ENCODE measurements at regions not wholly inside any gene's neighbourhood (a gene's known extent, or its start where the extent isn't known, plus 50 kb on each side); places are given as distances from the start of the nearest gene placed in this dataset.
A peak's percentile ranks its signal among the peaks of the same experiment; 100 is the strongest.

DNA sequence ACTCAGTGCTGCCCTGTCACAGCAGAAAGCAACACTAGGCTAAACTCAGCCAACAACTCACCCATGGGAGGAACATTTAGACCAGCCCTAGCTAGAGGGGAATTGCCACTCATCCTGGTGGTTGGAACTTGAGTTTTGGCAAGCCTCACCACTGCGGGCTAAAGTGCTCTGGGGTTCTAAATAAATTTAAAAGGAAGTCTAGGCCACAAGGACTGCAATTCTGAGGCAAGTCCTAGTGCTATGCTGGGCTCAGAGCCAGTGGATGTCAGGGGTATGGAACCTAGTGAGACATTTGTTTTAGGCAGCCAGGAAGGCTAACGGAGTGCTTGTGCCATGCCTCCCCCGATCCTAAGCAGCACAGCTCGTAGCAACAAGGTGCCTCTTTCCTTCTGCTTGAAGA is 78.0 kb downstream of the RGS13 start:
- no peak for DNase-seq

DNA sequence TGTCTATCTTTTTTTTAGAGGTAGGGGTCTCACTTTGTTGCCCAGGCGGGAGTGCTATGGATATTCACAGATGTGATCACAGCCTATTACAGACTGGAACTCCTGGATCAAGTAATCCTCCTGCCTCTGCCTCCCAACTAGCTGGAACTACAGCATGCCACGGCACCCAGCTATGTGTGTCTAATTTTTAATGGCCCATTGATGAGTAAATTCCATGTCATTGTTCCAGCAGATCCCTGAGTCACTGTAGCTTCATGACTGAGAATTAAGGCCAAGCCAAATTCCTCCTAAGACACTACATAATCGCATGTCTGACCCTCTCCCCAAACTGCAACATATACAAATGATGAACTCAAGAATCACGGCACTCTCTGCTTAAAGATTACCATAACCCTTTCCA is 84.2 kb upstream of the RGS2 start:
- no peak for DNase-seq

DNA sequence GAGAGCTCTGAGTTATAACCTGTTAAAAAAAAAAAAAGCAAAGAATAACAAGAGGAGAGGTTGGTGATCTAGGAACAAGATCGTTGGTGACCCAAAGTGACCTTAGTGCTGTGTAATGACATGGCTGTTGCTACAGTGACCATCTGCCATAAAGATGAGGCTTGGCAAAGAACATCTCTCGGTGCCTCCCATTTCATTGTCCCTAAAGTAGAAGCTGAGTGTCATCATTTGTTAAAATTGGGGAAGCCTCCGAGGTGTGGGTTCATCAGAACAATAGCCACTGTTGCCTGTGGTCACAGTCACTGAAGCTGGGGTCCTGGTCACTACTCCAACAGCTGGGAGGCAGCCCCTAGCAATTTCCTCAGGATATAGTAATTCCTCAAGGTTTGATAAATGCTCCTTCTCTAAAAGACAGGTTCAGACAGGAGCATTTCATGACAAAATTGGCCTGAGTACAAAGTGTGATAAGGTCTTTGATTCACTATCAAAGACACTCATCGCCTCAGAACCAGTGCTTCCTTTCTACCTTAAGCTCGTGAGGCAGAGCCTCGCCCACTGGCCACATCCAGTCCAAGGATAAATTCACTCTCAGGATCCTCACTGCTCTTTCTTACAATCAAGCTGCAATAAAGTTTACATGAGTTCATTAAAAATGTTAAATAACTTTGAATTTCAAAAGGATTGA is 81.9 kb upstream of the RGS2 start:
- no peak for DNase-seq

DNA sequence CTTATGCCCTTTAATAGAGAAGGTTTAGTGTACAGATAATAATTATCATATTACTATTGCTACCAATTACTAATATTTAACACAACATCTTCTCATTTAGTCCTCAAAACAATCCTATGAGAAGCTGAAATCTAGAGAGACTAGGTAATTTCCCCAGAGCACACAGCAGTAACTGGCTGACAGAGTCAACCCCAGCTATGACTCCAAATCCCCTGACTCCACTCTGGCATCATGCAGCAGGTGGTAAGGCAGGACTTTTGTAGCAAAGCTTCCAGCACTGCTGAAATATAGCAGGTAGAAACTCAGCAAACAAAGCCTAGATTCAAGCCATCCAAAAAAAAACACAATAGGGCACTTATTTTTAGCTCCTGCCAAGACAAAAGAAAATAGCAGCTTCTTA is 79.3 kb upstream of the RGS2 start:
- DNase-seq: no peak

DNA sequence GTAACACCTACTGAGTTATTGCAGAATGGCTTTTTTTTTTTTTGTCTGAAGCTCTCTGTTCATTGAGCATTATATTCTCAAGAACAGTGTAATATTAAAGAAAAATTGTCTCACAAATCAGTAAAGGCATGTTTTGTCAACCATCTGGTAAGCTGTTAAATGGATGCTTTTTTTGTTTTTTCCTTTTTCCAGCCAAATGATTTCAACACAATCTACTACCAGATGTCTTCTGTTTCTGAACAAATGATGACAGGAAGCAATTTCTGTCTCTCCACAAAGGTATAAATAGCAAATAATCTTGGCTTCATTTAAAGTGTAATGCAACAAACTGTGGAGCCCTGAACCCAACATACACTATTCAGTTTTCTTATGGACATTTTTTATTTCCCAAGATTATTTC is 78.6 kb upstream of the RGS2 start:
- no peak for DNase-seq

DNA sequence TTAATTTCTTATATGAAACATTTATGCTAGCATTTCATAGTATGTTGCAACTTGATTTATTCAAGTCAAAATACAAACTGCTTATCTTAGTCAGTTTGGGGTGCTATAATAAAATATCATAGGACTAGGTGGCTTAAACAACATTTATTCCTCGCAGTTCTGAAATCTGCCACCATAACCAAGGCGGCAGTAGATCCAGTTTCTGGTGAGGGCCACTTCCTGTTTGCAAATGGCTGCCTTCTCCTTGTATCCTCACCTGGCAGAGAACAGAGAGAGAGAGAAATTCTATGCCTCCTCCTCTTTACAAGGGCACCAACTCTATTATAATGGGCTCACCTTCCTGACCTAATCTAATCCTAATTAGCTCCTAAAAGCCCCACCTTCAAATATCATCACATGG is 76.1 kb upstream of the RGS2 start:
- DNase-seq: no peak

DNA sequence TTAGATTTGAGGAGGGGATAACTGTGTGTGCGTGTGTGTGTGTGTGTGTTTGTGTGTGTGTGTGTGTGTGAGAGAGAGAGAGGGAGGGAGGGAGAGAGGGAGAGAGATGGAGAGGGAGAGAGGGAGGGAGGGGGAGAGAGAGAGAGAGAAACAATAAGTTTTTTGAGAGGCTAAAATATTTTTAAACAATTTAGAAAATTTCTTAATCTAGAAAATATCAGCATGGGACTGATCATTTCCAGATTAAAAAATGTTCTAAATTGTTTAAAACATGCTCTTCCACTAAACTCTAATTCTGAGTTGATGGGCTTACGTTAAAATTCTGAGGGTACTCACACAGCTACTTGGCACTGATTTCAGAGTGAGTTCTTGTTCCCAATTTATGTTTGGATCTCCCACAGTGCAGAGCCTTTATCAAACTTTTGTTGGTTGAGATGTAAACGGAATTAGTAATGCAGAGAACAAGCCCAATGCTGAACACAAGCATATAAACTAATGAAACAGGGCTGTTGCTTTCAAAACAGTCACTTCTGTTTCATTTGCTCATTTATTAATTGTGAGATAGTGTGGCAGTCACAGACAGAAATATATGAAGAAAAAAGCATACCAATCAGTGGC is 73.4 kb upstream of the RGS2 start:
- no peak for DNase-seq

DNA sequence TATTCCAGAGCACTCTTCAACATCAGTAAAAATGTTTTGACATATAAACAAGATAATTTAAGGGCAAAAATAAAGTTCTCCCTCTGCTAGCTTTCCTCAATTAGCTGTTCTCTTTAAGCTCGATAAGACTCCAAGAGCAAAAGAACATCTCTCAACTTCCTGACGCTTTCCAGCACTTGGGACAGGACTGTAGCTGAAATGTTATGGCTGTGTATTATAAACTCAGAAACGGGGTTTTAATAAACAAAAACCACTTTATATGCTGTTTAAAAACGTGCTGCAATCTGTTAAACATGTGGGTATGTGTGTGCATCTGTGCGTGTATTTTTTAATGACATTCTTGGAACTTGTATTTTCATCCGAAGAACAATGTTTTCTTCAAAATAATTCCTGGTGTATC is 71.5 kb upstream of the RGS2 start:
- DNase-seq: no peak

DNA sequence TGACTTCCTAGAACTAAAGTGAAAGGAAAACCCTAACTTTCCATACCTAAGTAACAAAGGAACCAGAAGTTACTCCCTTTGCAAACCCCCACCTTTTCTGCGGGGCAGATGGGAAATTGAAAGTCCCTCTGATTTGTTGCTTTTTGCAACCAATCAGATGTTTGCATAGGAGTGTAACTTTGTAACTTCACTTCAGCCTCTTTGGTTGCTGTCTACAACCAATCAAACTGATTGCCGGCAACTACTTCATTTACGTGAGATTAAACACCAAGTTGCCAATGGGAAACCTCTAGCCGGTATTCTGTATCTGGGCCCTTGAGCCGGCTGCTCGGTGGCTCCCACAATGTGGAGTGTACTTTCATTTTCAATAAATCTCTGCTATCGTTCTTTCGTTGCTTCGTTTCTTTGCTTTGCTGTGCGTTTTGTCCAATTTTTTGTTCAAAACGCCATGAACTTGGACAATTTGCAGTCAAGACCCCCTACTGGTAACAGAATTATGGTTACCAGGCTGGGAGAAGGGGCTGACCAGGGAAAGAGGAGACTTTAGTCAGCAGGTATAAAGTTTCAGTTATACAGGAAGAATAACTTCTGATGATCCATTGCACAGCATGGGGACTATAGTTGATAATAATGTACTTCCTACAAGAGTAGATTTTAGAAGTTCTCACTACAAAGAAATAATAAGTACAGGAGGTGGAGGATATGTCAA is 69.2 kb upstream of the RGS2 start:
- DNase-seq: no peak

DNA sequence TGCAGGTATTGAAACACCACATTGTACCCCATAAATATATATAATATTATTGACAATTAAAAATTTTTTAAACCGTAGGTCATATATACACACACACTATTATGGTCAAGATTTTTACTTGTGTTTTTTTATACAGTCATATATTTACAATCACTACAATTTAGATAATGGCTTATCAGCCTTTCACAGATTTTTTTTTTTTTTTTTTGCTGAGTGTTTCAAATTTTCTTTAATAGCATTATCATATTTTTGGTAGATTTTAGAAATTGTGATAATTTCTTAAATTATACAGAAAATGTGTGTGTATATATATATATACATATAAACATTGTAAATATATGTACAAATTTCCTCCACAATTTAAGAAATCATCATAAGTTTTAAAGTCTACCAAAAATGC is 68.6 kb upstream of the RGS2 start:
- no peak for DNase-seq

DNA sequence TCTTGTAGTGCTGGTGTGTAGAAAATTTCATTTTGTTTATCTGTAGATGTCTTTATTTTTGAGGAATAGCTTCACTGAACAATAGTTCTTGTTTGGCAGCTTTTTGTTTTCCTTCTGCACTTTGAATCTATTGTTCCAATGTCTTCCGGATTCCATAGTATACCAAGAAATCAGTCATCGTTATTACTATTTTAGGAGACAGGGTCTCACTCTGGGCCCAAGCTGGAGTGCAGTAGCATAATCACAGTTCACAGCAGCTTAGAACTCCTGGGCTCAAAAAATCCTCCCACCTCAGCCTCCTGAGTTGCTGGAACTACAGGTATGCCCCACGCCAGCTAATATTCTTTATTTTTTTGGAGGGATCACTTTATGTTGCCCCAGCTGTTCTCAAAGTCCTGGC is 67.7 kb upstream of the RGS2 start:
- no peak for DNase-seq

DNA sequence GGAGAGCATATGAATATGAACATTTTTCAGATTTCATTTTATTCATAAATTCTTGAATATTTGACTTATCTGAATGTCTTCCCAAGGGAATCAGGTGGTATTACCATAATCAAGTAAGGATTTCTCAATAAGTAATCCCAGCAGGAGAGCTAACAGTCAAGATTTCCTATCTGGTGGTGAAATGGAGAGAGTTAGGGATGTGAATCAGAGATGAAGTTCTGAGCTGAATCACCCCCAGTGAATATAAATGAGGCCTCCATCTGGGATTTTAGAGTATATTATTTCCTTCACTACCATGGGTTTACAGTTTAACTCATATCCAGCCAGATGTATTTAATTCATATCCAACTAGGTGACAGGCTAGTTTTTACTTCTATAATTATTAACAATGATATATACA is 61.5 kb upstream of the RGS2 start:
- no peak for DNase-seq

DNA sequence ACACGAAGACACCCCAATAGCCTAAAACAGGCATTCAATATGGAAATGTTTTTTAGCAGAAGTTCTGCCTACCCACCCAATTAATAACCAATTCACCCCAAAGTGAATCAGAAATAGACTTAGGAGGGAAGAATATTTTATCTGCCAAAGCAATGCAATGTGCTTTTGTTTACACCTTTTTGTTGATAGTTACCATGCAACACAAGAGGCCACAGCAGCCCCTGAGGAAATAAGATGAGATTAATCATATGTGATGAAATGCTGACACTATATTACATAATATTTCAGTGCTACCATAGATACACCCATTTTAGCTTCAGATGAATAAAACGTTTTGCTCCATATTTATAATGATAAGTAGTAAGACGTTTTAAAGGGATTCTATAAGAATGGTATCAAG is 60.9 kb upstream of the RGS2 start:
- DNase-seq: no peak

DNA sequence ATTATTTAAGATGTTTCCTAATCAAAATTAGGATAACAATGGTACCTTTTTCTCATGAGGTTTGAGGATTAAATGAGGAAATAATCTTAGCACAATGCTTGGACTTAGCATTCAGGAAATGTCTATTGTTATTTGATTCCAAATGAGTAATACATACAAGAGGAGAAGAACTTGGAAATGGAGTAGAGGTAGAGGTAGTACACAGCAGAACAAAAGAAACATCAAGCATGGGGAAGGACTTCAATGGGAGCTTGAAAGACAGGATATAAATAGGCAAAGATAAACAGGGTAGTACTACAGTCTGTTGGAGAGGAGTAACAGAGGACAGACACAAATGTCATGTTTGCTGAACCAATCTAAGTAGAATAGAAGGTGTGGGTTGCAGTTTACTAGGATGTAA is 59.5 kb upstream of the RGS2 start:
- no peak for DNase-seq

DNA sequence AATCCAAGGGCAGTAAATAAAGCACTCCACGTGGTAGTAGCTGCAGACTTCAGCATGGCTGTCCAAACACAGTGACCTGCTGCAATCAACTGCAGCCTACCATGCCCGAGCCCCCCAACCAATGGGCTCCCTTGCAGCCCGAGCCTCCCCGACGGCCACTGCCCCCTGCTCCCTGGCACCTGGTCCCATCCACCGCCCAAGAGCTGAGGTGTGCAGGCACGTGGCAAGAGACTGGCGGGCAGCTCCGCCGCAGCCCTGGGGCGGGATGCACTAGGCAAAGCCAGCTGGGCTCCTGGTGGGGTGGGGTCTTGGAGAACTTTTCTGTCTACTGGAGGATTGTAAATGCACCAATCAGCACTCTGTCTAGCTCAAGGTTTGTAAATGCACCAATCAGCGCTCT is 57.6 kb upstream of the RGS2 start:
- DNase-seq: no peak

DNA sequence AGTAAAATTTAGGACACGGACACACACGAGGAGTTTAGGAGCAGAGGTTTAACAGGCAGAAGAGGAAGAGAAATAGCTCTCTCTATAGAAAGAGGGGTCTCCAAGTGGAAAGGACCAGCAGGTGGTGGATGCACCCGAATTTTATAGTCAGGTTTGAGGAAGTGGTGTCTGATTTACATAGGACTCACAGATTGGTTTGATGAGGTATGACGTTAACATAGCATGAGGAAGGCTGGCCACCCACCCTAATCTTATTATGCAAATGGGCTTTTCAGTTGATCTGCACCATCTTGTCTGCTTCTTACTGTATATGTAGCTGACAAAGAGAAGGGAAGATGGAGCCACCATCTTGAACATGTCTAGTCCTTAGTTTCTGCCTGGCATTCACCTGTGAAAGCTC is 52.5 kb upstream of the RGS2 start:
- DNase-seq: no peak

DNA sequence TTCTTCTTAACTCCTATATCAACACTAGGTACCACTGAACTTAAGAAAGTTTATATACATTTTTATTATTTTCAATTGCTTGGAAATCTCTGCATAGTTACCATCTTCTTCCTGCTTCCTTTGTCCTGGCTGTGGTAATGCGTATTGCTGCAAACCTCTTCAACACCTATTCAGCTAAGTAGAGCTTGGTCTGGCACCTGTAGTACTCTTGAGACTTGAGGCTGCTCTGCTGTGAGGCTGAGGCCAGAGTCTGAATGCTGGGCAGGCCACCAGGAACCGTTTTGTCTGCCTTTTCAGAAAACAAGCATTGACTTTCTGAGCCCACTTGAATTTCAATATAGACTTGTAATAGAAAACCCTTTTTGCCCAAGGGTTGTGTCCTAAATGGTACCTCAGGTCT is 52.0 kb upstream of the RGS2 start:
- peak in 1 of 2 donors; percentile 4 for DNase-seq

DNA sequence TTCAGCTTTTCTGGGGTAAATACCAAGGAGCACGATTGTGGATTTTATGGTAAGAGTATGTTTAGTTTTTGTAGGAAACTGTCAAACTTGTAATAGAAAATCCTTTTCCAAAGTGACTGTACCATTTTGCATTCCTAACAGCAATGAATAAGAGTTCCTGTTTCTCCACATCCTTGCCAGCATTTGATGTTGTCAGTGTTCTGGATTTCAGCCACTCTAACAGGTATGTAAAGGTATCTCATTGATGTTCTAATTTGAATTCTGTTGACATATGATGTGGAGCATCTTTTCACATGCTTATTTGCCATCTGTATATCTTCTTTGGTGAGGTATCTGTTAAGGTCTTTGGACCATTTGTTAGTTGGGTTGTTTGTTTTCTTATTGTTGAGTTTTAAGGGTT is 50.3 kb upstream of the RGS2 start:
- DNase-seq: no peak

Data from hippocampal formation (tissue), 2 donors.